ENCODE measurements at regions not wholly inside any gene's neighbourhood (a gene's known extent, or its start where the extent isn't known, plus 50 kb on each side); places are given as distances from the start of the nearest gene placed in this dataset.

- TF ChIP-seq TEAD4 (IDR thresholded peaks at IDR 0.05) (no peak), EP300 (IDR thresholded peaks at IDR 0.05; ENCODE audit: borderline replicate concordance) (no peak), RAD21 (IDR thresholded peaks at IDR 0.05; ENCODE audit: low read depth) (no peak), FOXM1 (IDR thresholded peaks at IDR 0.05; ENCODE audit: borderline replicate concordance, low read depth) (no peak), YY1 (IDR thresholded peaks at IDR 0.05; ENCODE audit: low read depth) (no peak), NFIC (IDR thresholded peaks at IDR 0.05) (no peak), TAF1 (IDR thresholded peaks at IDR 0.05; ENCODE audit: low read depth) (no peak)
These were observed 1485.0 kb upstream of the CDH9 start for GRCh38 chr5:28523416-28523815.

- TF ChIP-seq CREB1 (IDR thresholded peaks at IDR 0.05; ENCODE audit: low read depth) (no peak), EGR1 (IDR thresholded peaks at IDR 0.05) (no peak), NFIC (IDR thresholded peaks at IDR 0.05) (no peak), TCF12 (IDR thresholded peaks at IDR 0.05; ENCODE audit: low read depth) (no peak), EP300 (IDR thresholded peaks at IDR 0.05; ENCODE audit: borderline replicate concordance) (no peak)
These were observed 1479.3 kb upstream of the CDH9 start for GRCh38 chr5:28517691-28518090.

GRCh38 chr5:28516722-28517121 lies 1478.3 kb upstream of the CDH9 start:
- TF ChIP-seq CEBPB (IDR thresholded peaks at IDR 0.05), result no peak

GRCh38 chr5:28512648-28513047 lies 1474.3 kb upstream of the CDH9 start:
- TF ChIP-seq CREB1 (IDR thresholded peaks at IDR 0.05; ENCODE audit: low read depth), result no peak
- TF ChIP-seq TEAD4 (IDR thresholded peaks at IDR 0.05), result no peak
- TF ChIP-seq TAF1 (IDR thresholded peaks at IDR 0.05; ENCODE audit: low read depth), result no peak
- no peak for TF ChIP-seq TCF12 (IDR thresholded peaks at IDR 0.05; ENCODE audit: low read depth)
- TF ChIP-seq NFIC (IDR thresholded peaks at IDR 0.05), result no peak
- TF ChIP-seq CEBPB (IDR thresholded peaks at IDR 0.05), result peak; percentile 27; the same call in 1 of the 2 replicates

- no peak for TF ChIP-seq RAD21 (IDR thresholded peaks at IDR 0.05; ENCODE audit: low read depth)
These were observed 1466.7 kb upstream of the CDH9 start for GRCh38 chr5:28505121-28505520.

GRCh38 chr5:28500511-28500910 lies 1462.1 kb upstream of the CDH9 start:
- no peak for TF ChIP-seq MAX (IDR thresholded peaks at IDR 0.05)
- TF ChIP-seq REST (IDR thresholded peaks at IDR 0.05; ENCODE audit: low read depth), result no peak
- TF ChIP-seq TAF1 (IDR thresholded peaks at IDR 0.05; ENCODE audit: low read depth), result no peak
- no peak for TF ChIP-seq TCF12 (IDR thresholded peaks at IDR 0.05; ENCODE audit: low read depth)
- TF ChIP-seq ZBTB7A (IDR thresholded peaks at IDR 0.05; ENCODE audit: low read depth), result no peak
- no peak for TF ChIP-seq CREB1 (IDR thresholded peaks at IDR 0.05; ENCODE audit: low read depth)
- no peak for TF ChIP-seq FOXM1 (IDR thresholded peaks at IDR 0.05; ENCODE audit: borderline replicate concordance, low read depth)
- TF ChIP-seq YY1 (IDR thresholded peaks at IDR 0.05; ENCODE audit: low read depth), result no peak
- TF ChIP-seq TEAD4 (IDR thresholded peaks at IDR 0.05), result no peak
- no peak for TF ChIP-seq RAD21 (IDR thresholded peaks at IDR 0.05; ENCODE audit: low read depth)
- TF ChIP-seq CEBPB (IDR thresholded peaks at IDR 0.05), result no peak
- TF ChIP-seq EGR1 (IDR thresholded peaks at IDR 0.05), result no peak
- no peak for TF ChIP-seq USF1 (IDR thresholded peaks at IDR 0.05)

- TF ChIP-seq NFIC (IDR thresholded peaks at IDR 0.05) (no peak), EP300 (IDR thresholded peaks at IDR 0.05; ENCODE audit: borderline replicate concordance) (no peak), EGR1 (IDR thresholded peaks at IDR 0.05) (no peak), RAD21 (IDR thresholded peaks at IDR 0.05; ENCODE audit: low read depth) (no peak), TAF1 (IDR thresholded peaks at IDR 0.05; ENCODE audit: low read depth) (no peak), USF1 (IDR thresholded peaks at IDR 0.05) (no peak), CREB1 (IDR thresholded peaks at IDR 0.05; ENCODE audit: low read depth) (no peak), REST (IDR thresholded peaks at IDR 0.05; ENCODE audit: low read depth) (no peak), ZBTB7A (IDR thresholded peaks at IDR 0.05; ENCODE audit: low read depth) (no peak), YY1 (IDR thresholded peaks at IDR 0.05; ENCODE audit: low read depth) (no peak)
These were observed 1461.4 kb upstream of the CDH9 start for GRCh38 chr5:28499766-28500290.

All from Ishikawa (cell line).